A549 (cell line): ENCODE measurements at regions not wholly inside any gene's neighbourhood (a gene's known extent, or its start where the extent isn't known, plus 50 kb on each side); places are given as distances from the start of the nearest gene placed in this dataset.

Experiments used
- ATAC-seq, 2 experiments: fragments of 200-7000 bp in 1 of 2; fragments of >200 bp in 1 of 2; cut with Nextera tagmentation in 1 of 2; cut with Tn5 transposase in 1 of 2; 3 replicates each; pipeline versions ENCODE4 v1.8.0 to v1.9.1; 2018 to 2020; ENCODE audit warnings: mild to moderate bottlenecking in 1 of 2, moderate library complexity in 1 of 2
- CTCF ChIA-PET: fragments of 300-600 bp; sonication (Branson Sonifier 250); formaldehyde crosslinking; extraction: SDS; loops from one replicate; lab custom pipeline; 2021; ENCODE audit warnings: antibody characterized with exemption, inconsistent platforms; lab: Yijun Ruan, JAX
- POLR2A ChIA-PET: fragments of 350-600 bp; formaldehyde crosslinking; extraction: SDS; loops from one replicate; lab custom pipeline; 2021; ENCODE audit warnings: antibody characterized with exemption, inconsistent platforms; lab: Yijun Ruan, JAX
- DNase-seq, 2 experiments: peaks; one replicate each; pipeline versions ENCODE4 v3.0.0 to v3.0.0-alpha.2; 2011 to 2016; ENCODE audit warnings: low read depth in 1 of 2, low spot score in 1 of 2
- FAIRE-seq: peaks from 2 replicates; lab custom pipeline; 2011; peaks lifted over from hg19 to GRCh38; lab: Jason Lieb, UNC
- H3K27ac ChIP-seq, 2 experiments: fragments of >200 bp; sonication (Bioruptor Twin); formaldehyde crosslinking; 3 replicates each; pipeline ENCODE4 v1.5.1; 2016 to 2017
- H3K4me1 ChIP-seq: fragments of >200 bp; sonication (Bioruptor Twin); formaldehyde crosslinking; 3 replicates; pipeline ENCODE4 v1.6.1; 2016
- H3K4me2 ChIP-seq: fragments of >200 bp; sonication (Bioruptor Twin); formaldehyde crosslinking; 3 replicates; pipeline ENCODE4 v1.6.1; 2016
- H3K4me3 ChIP-seq: fragments of >200 bp; sonication (Bioruptor Twin); formaldehyde crosslinking; 3 replicates; pipeline ENCODE4 v1.5.1; 2016
- H3K9me3 ChIP-seq: fragments of >200 bp; sonication (Bioruptor Twin); formaldehyde crosslinking; 3 replicates; pipeline ENCODE4 v1.6.1; 2016
- BHLHE40 ChIP-seq: IDR thresholded peaks from 2 replicates; pipeline ENCODE4 v1.6.1; 2012; ENCODE audit warnings: low read depth, low read length, inconsistent platforms
- EP300 ChIP-seq, 2 experiments: fragments of >200 bp; sonication (Bioruptor Twin); formaldehyde crosslinking; IDR thresholded peaks; 2 replicates in 1 of 2; 3 replicates in 1 of 2; pipeline ENCODE4 v1.6.1; 2016 to 2017
- FOSB ChIP-seq: fragments of 250-450 bp; sonication (Bioruptor Pico); IDR thresholded peaks from 2 replicates; pipeline ENCODE4 v1.5.0; 2020; ENCODE audit warnings: mild to moderate bottlenecking, moderate library complexity
- FOXS1 ChIP-seq: fragments of 250-450 bp; sonication (Bioruptor Pico); IDR thresholded peaks from 2 replicates; pipeline ENCODE4 v1.5.0; 2020; ENCODE audit warnings: mild to moderate bottlenecking, moderate library complexity
- HOXB13 ChIP-seq: fragments of 250-450 bp; sonication (Bioruptor Pico); IDR thresholded peaks from 2 replicates; pipeline ENCODE4 v1.5.0; 2020; ENCODE audit warnings: low read depth, mild to moderate bottlenecking, moderate library complexity
- HOXB5 ChIP-seq: fragments of 250-450 bp; sonication (Bioruptor Pico); IDR thresholded peaks from 2 replicates; pipeline ENCODE4 v1.5.0; 2020; ENCODE audit warnings: mild to moderate bottlenecking, moderate library complexity
- JUN ChIP-seq, 2 experiments: fragments of >200 bp; sonication (Bioruptor Twin); formaldehyde crosslinking; IDR thresholded peaks; 2 replicates in 1 of 2; 3 replicates in 1 of 2; pipeline ENCODE4 v1.6.1; 2016 to 2017
- KDM1A ChIP-seq: fragments of 200-600 bp; sonication (generic); IDR thresholded peaks from 2 replicates; pipeline ENCODE4 v1.6.1; 2016; ENCODE audit warnings: low read depth, mild to moderate bottlenecking
- MAFK ChIP-seq: fragments of 450-650 bp; IDR thresholded peaks from 2 replicates; pipeline ENCODE4 v1.6.1; 2014; ENCODE audit not compliant: partially characterized antibody
- NR3C1 ChIP-seq: fragments of >200 bp; sonication (Bioruptor Twin); formaldehyde crosslinking; IDR thresholded peaks from 3 replicates; pipeline ENCODE4 v1.6.1; 2017
- RCOR1 ChIP-seq: fragments of 150-350 bp; IDR thresholded peaks from 2 replicates; pipeline ENCODE4 v1.6.1; 2014; ENCODE audit warnings: antibody characterized with exemption, low read length, low read depth
- SREBF2 ChIP-seq: fragments of 450-650 bp; IDR thresholded peaks from 2 replicates; pipeline ENCODE4 v1.6.1; 2014; ENCODE audit warnings: mild to moderate bottlenecking, moderate library complexity
- TFCP2L1 ChIP-seq: fragments of 250-450 bp; sonication (Bioruptor Pico); IDR thresholded peaks from 2 replicates; pipeline ENCODE4 v1.5.0; 2021; ENCODE audit warnings: mild to moderate bottlenecking
- TP53 ChIP-seq: fragments of 250-450 bp; sonication (Bioruptor Pico); IDR thresholded peaks from 2 replicates; pipeline ENCODE4 v1.5.0; 2021; ENCODE audit warnings: mild to moderate bottlenecking, moderate library complexity
- ZNF302 ChIP-seq: fragments of 250-450 bp; sonication (Bioruptor Pico); IDR thresholded peaks from 2 replicates; pipeline ENCODE4 v1.9.0; 2021; ENCODE audit warnings: inconsistent platforms, mild to moderate bottlenecking, moderate library complexity
- ZSCAN20 ChIP-seq: fragments of 250-450 bp; sonication (Bioruptor Pico); IDR thresholded peaks from 2 replicates; pipeline ENCODE4 v1.8.0; 2022; ENCODE audit warnings: mild to moderate bottlenecking, moderate library complexity
- WGBS: methylation state at CpG from one replicate; pipeline ENCODE4 v1.1.6; 2017; ENCODE audit errors: missing lambda C conversion rate; 5-methylcytosine and 5-hydroxymethylcytosine counted together
- TF ChIP-seq, protein P1 (sequence below): fragments of 250-450 bp; sonication (Bioruptor Pico); IDR thresholded peaks from 2 replicates; pipeline ENCODE4 v1.5.0; 2021; ENCODE audit warnings: mild to moderate bottlenecking, moderate library complexity, borderline replicate concordance
- TF ChIP-seq, protein P2 (sequence below): fragments of >200 bp; sonication (Bioruptor Twin); formaldehyde crosslinking; IDR thresholded peaks from 3 replicates; pipeline ENCODE4 v1.6.1; 2016

DNA sequence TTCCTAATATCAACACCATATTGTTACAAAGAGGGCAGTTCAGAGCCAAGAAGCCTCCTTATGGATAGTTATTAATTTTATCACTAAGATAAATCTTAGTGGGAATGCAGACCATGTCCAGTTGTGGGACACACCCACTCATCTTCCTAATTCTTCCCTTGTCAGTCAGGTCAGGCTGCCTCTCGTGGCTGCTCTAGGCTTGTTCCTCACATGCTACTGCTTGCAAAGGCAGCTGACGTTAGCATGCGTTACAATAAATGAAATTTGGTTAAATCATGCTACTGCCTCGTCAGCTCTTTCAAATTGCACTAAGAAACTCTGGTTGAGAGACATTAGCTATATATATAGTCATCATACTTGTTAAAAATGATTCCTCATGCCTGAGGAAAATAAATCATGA is 108.4 kb downstream of the CAND1 start:
- no peak for DNase-seq
- ChIA-PET CTCF (interaction anchor here (1.3 kb wide), 1 partner anchor 23 kb away, joined by 3 read pairs; no protein-coding TSS in a partner anchor), POLR2A (no interaction called here)
- Histone ChIP-seq H3K4me1 (no peaks in the 10 kb centered on the region), H3K4me2 (no peak overlapping the region), H3K9me3 (no peaks in the 10 kb centered on the region), H3K4me3 (no peak overlapping the region), H3K27ac (no peak overlapping the region)
- no peak for ATAC-seq
- TF ChIP-seq NR3C1, result no peak
- no peak for TF ChIP-seq HOXB5 (CRISPR knock-in tag)
- no peak for TF ChIP-seq ZNF302 (CRISPR knock-in tag)
- TF ChIP-seq KDM1A, result no peak
- TF ChIP-seq, protein P1, sequence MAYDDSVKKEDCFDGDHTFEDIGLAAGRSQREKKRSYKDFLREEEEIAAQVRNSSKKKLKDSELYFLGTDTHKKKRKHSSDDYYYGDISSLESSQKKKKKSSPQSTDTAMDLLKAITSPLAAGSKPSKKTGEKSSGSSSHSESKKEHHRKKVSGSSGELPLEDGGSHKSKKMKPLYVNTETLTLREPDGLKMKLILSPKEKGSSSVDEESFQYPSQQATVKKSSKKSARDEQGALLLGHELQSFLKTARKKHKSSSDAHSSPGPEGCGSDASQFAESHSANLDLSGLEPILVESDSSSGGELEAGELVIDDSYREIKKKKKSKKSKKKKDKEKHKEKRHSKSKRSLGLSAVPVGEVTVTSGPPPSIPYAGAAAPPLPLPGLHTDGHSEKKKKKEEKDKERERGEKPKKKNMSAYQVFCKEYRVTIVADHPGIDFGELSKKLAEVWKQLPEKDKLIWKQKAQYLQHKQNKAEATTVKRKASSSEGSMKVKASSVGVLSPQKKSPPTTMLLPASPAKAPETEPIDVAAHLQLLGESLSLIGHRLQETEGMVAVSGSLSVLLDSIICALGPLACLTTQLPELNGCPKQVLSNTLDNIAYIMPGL (CRISPR knock-in tag), result no peak
- TF ChIP-seq FOXS1, result no peak
- TF ChIP-seq HOXB13, result no peak
- no peak for TF ChIP-seq MAFK
- no peak for TF ChIP-seq RCOR1
- TF ChIP-seq BHLHE40, result no peak
- no peak for TF ChIP-seq ZSCAN20
- TF ChIP-seq FOSB (CRISPR knock-in tag), result no peak
- WGBS, result 48% methylated on average over 4 of the region's 4 CpGs
- FAIRE-seq, result no peak

DNA sequence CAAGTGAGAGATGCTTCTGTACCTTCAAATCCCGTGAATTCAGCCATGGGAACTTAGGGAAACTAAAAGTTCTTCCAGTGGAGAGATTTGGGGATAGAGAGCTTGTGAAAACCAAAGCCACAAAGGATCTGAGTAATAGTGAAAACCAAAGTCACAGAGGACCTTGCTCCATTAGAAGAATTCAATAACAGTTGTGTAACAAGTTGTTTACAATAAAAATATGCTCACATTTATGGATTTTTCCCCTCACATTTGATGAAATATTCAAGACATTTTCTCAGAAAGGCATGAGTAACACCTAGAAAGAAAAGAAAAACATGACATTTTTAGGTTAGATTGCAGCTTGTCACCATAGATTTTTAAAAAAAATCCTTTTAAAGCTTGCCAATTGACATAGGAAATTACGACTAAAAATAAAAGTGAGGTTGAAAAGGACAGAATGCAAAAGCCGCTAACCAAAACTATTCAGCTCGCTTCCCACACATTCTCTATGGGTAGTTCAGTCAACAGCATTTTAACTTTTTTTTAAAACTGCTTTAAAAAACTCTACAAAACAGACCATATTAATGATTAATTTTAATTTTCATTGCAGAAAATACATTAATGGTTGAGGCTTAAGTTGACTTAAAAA is 113.2 kb downstream of the CAND1 start:
- ATAC-seq, result no peak
- POLR2A ChIA-PET, result no interaction called here

DNA sequence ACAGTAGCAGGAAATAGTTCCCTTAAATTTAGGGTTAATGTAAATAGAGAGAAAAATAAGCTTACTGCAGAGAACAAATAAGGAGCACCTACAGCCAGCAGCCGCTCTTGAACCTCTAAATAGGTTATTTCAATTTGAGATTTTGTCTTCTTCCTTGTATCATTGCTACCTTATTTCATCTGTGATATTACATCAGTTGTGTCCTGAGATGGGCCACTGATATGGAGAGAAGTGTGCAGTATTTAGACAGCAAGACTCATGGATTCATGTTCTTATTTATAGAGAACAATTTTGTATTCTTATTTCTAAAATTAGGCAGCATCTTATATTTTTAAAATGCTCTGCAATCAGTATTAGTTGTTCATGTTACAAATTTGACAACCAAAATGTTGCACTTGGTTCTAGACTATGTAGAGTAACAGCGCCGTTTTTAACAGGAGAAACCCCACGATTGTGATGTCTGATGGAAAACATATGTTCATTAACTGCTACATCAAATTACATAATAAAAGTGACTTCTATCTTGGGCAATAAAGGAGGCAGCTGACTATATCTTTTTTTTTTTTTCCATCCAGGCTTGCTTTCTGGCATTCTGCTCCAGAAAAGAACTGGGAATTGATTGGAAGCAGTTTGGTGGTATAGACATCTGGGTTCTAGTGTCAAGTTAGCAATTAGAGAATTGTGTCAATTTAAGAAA is 117.9 kb downstream of the CAND1 start:
- H3K4me1 ChIP-seq, result no peaks in the 10 kb centered on the region
- 70% methylated on average over 4 of the region's 4 CpGs for WGBS
- ChIA-PET POLR2A (no interaction called here), CTCF (no interaction called here)
- ATAC-seq (no peak), FAIRE-seq (no peak), DNase-seq (no peak)
- H3K9me3 ChIP-seq, result no peaks in the 10 kb centered on the region
- H3K4me3 ChIP-seq, result no peak overlapping the region
- TF ChIP-seq TFCP2L1 (CRISPR knock-in tag), result no peak
- no peak for TF ChIP-seq JUN (IDR thresholded peaks at IDR 0.05)
- TF ChIP-seq, protein P2, sequence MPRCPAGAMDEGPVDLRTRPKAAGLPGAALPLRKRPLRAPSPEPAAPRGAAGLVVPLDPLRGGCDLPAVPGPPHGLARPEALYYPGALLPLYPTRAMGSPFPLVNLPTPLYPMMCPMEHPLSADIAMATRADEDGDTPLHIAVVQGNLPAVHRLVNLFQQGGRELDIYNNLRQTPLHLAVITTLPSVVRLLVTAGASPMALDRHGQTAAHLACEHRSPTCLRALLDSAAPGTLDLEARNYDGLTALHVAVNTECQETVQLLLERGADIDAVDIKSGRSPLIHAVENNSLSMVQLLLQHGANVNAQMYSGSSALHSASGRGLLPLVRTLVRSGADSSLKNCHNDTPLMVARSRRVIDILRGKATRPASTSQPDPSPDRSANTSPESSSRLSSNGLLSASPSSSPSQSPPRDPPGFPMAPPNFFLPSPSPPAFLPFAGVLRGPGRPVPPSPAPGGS, result no peak
- no peak overlapping the region for H3K4me2 ChIP-seq
- H3K27ac ChIP-seq, result no peak overlapping the region

More for the DNA sequence above, 113.2 kb downstream of the CAND1 start:
- TF ChIP-seq, protein P2, result no peak
- TF ChIP-seq SREBF2 (no peak), TP53 (CRISPR knock-in tag) (no peak), TFCP2L1 (CRISPR knock-in tag) (no peak), EP300 (IDR thresholded peaks at IDR 0.05) (no peak)
- no peak for FAIRE-seq
- no peak overlapping the region for H3K4me2 ChIP-seq
- H3K4me1 ChIP-seq, result no peaks in the 10 kb centered on the region
- H3K9me3 ChIP-seq, result no peaks in the 10 kb centered on the region
- H3K27ac ChIP-seq, result no peak overlapping the region
- 50% methylated on average over 4 of the region's 4 CpGs for WGBS
- CTCF ChIA-PET, result no interaction called here
- H3K4me3 ChIP-seq, result no peak overlapping the region
- no peak for DNase-seq
